Upper lobe of left lung (tissue), 6 donors: ENCODE measurements at regions not wholly inside any gene's neighbourhood (a gene's known extent, or its start where the extent isn't known, plus 50 kb on each side); places are given as distances from the start of the nearest gene placed in this dataset.
A peak's percentile ranks its signal among the peaks of the same experiment; 100 is the strongest.

ENCODE experiments used
- ATAC-seq, 2 donors: fragments of 200-7000 bp; cut with Tn5 transposase; one replicate each; pipeline ENCODE4 v1.9.1; 2022; ENCODE audit warnings: mild to moderate bottlenecking in 2 of 2, moderate library complexity in 2 of 2; ENCODE audit not compliant: low FRiP score in 2 of 2
- DNase-seq, 2 donors: peaks; one replicate each; pipeline ENCODE4 v3.0.0-alpha.2; 2019 to 2020
- H3K27ac ChIP-seq, 4 donors: fragments of 200-600 bp; sonication (generic); one replicate each; pipeline ENCODE4 v1.5.1; 2016 to 2019
- H3K27me3 ChIP-seq, 4 donors: fragments of 200-600 bp; sonication (generic); one replicate each; pipeline ENCODE4 v1.5.1; 2017 to 2019
- H3K36me3 ChIP-seq, 4 donors: fragments of 200-600 bp; sonication (generic); one replicate each; pipeline ENCODE4 v1.5.1; 2016 to 2019
- H3K4me1 ChIP-seq, 4 donors: fragments of 200-600 bp; sonication (generic); one replicate each; pipeline ENCODE4 v1.5.1; 2018 to 2019
- H3K4me3 ChIP-seq, 4 donors: fragments of 200-600 bp; sonication (generic); one replicate each; pipeline ENCODE4 v1.5.1; 2017 to 2019; ENCODE audit warnings: mild to moderate bottlenecking in 2 of 4, moderate library complexity in 1 of 4
- H3K9me3 ChIP-seq, 4 donors: fragments of 200-600 bp; sonication (generic); one replicate each; pipeline ENCODE4 v1.5.1; 2018 to 2019
- EP300 ChIP-seq, 4 donors: sonication (generic); formaldehyde crosslinking; IDR thresholded peaks; one replicate each; pipeline ENCODE4 v1.5.1; 2017; ENCODE audit warnings: antibody characterized with exemption in 4 of 4, control low read depth in 2 of 4
- POLR2A ChIP-seq, 4 donors: fragments of 450-650 bp; IDR thresholded peaks; one replicate each; pipeline ENCODE4 v1.5.1; 2016 to 2017; ENCODE audit warnings: antibody characterized with exemption in 4 of 4, mild to moderate bottlenecking in 2 of 4
- POLR2AphosphoS5 ChIP-seq, 2 donors: sonication (generic); formaldehyde crosslinking; IDR thresholded peaks; one replicate each; pipeline ENCODE4 v1.5.1; 2017; ENCODE audit warnings: antibody characterized with exemption in 2 of 2
- WGBS, 2 donors: methylation state at CpG; one replicate each; pipeline ENCODE4 v1.1.5; 2017 to 2018; 5-methylcytosine and 5-hydroxymethylcytosine counted together
- TF ChIP-seq, protein P1 (sequence below), 6 experiments: fragments of 450-650 bp in 4 of 6; fragments of 200-600 bp in 2 of 6; sonication (generic) in 2 of 6; IDR thresholded peaks; one replicate each; pipeline ENCODE4 v1.5.1; 2016 to 2019; ENCODE audit warnings: antibody characterized with exemption in 6 of 6
- donor health status: DM: no; HTN: no; CAD: no; lungs with moderate emphysema.
- donor health status: DM: no; HTN: yes; CAD: no; lungs with severe emphysema.

DNA sequence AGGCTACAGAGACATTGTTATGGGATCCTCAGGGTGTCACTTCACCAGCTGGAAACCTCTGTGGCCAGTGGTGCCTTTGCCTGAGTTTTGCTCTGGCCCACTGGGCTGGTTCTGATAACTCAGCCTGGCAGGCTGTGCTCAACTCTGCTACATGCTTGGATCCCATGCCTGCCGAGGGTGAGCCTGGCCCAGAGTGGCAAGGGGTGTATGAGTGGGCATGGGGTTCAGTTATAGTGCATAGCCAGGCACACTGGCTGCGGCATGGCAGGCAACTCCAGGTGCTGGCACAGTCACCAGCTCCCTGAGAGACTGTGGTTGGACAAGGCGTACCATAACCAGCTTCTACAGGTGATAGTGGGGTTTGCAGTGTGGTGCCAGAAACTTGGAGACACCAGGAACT lies 107.0 kb upstream of the PCDH15 start:
- Histone ChIP-seq H3K27ac (no peak overlapping the region), H3K4me1 (no peaks in the 10 kb centered on the region), H3K4me3 (no peak overlapping the region), H3K36me3 (no peaks in the 10 kb centered on the region), H3K9me3 (peaks cover 0 to 6% (median 0%) of the 10 kb centered on the region in 4 donors), H3K27me3 (no peaks in the 10 kb centered on the region)
- WGBS, 2 donors: 81 to 85% methylated on average over 2 to 3 of the region's 3 CpGs
- peak in 1 of 2 donors; percentile 13 for DNase-seq
- TF ChIP-seq, protein P1, sequence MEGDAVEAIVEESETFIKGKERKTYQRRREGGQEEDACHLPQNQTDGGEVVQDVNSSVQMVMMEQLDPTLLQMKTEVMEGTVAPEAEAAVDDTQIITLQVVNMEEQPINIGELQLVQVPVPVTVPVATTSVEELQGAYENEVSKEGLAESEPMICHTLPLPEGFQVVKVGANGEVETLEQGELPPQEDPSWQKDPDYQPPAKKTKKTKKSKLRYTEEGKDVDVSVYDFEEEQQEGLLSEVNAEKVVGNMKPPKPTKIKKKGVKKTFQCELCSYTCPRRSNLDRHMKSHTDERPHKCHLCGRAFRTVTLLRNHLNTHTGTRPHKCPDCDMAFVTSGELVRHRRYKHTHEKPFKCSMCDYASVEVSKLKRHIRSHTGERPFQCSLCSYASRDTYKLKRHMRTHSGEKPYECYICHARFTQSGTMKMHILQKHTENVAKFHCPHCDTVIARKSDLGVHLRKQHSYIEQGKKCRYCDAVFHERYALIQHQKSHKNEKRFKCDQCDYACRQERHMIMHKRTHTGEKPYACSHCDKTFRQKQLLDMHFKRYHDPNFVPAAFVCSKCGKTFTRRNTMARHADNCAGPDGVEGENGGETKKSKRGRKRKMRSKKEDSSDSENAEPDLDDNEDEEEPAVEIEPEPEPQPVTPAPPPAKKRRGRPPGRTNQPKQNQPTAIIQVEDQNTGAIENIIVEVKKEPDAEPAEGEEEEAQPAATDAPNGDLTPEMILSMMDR (IDR thresholded peaks at IDR 0.05): no peak
- TF ChIP-seq POLR2AphosphoS5 (IDR thresholded peaks at IDR 0.05): no peak
- no peak for ATAC-seq

DNA sequence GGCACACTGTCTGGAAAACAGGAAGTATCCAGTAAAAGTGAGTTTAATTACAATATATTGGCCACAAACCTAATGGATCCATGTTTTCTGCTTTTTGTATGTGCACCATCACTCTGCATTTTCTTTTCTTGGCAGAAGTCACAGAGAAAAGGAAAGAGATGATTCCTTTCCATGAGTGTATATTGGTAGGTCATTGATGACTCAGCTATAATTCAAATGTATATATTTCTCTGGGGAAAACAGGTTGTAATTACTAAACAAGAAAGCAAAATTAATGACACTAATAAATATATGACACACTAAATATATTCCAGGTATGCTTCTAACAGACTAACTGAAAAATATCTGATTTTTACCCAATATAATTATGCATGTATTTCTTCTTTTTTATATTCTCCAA lies 105.9 kb upstream of the PCDH15 start:
- DNase-seq (no peak), ATAC-seq (no peak)
- no peak overlapping the region for H3K27ac ChIP-seq
- no peaks in the 10 kb centered on the region for H3K27me3 ChIP-seq
- H3K4me1 ChIP-seq: no peaks in the 10 kb centered on the region
- H3K4me3 ChIP-seq: no peak overlapping the region
- no peaks in the 10 kb centered on the region for H3K9me3 ChIP-seq
- no peak for TF ChIP-seq POLR2AphosphoS5 (IDR thresholded peaks at IDR 0.05)
- no peak for TF ChIP-seq EP300 (IDR thresholded peaks at IDR 0.05)
- TF ChIP-seq POLR2A (IDR thresholded peaks at IDR 0.05): no peak
- TF ChIP-seq, protein P1 (IDR thresholded peaks at IDR 0.05): no peak
- no peaks in the 10 kb centered on the region for H3K36me3 ChIP-seq

DNA sequence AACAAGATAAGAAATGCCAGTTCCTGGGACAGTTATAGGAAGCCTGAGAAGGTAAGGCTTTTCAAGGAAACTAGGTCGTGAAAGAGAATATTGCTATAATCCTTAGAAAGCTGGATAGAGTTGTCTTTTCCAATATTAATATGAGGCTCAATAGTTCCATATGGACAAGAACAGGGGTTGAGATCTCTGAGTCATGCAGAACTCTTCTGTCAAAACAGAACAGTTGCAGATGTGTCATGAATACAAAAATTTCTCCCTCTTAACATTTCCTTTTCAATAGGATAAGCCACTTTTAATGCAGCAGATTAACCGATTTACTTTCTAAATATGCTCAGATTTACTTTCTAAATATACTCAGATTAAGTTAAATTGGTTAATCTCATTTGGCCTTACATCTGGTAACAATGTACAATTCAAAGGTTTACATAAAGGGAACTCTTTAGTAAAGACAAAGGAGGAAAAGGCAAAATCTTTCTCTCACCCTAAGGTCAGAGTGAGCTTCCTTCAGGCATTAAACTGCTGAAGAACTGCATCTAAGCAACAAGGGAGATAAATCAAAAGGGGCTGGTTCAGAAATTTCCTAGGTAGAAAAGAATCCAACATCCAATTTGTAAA lies 104.7 kb upstream of the PCDH15 start:
- H3K27me3 ChIP-seq: no peaks in the 10 kb centered on the region
- H3K9me3 ChIP-seq: no peaks in the 10 kb centered on the region
- no peaks in the 10 kb centered on the region for H3K36me3 ChIP-seq
- H3K27ac ChIP-seq: no peak overlapping the region
- H3K4me3 ChIP-seq: no peak overlapping the region
- ATAC-seq (no peak), DNase-seq (no peak)
- 72 to 76% methylated on average over 2 of the region's 2 CpGs for WGBS, 2 donors
- TF ChIP-seq POLR2A (IDR thresholded peaks at IDR 0.05) (no peak), EP300 (IDR thresholded peaks at IDR 0.05) (no peak), POLR2AphosphoS5 (IDR thresholded peaks at IDR 0.05) (no peak)
- TF ChIP-seq, protein P1 (IDR thresholded peaks at IDR 0.05): no peak
- H3K4me1 ChIP-seq: no peaks in the 10 kb centered on the region

DNA sequence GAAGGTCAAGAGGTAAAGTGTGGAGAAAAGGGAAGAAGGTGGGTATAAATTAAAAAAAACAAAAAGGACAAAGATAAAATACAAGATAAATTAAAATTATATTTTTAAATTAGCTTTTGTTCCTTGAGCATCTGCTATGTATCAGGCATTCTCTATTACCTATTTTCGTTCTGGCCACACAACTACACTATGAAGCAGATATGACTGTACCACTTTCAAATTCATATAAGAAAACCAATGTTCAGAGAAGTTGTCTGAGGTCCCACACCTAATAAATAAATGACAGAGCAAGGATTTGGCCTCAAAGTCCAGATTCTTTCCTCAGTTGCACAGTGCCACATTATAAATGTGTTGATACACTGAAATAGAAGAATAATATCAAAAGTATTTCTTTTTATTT lies 103.8 kb upstream of the PCDH15 start:
- Histone ChIP-seq H3K9me3 (no peaks in the 10 kb centered on the region), H3K4me3 (no peak overlapping the region), H3K27ac (no peak overlapping the region), H3K27me3 (no peaks in the 10 kb centered on the region), H3K4me1 (no peaks in the 10 kb centered on the region), H3K36me3 (no peaks in the 10 kb centered on the region)
- no peak for DNase-seq
- 59 to 60% methylated on average over 1 of the region's 1 CpG for WGBS, 2 donors
- TF ChIP-seq, protein P1 (IDR thresholded peaks at IDR 0.05): no peak
- TF ChIP-seq EP300 (IDR thresholded peaks at IDR 0.05) (no peak), POLR2A (IDR thresholded peaks at IDR 0.05) (no peak), POLR2AphosphoS5 (IDR thresholded peaks at IDR 0.05) (no peak)
- ATAC-seq: no peak

DNA sequence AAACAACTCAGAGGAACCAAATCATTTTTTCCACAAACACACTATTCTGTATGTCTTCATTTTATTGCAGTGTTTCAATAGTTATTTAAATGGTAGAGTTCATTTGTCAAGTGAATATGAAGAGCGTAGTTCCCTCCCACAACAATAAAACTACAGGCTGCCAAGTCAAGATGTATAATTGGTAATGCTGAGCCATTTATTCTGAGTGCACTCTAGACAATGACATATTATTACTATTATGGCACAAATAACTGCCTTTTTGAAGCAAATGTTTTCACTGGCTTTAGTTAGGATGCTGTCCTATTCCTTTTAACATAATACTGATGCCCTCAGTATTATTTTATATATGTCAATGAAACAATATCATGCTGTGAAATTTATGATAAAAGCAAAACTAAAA lies 102.7 kb upstream of the PCDH15 start:
- TF ChIP-seq EP300 (IDR thresholded peaks at IDR 0.05) (no peak), POLR2AphosphoS5 (IDR thresholded peaks at IDR 0.05) (no peak), POLR2A (IDR thresholded peaks at IDR 0.05) (no peak)
- TF ChIP-seq, protein P1 (IDR thresholded peaks at IDR 0.05): no peak
- Histone ChIP-seq H3K4me3 (no peak overlapping the region), H3K27me3 (no peaks in the 10 kb centered on the region), H3K4me1 (no peaks in the 10 kb centered on the region), H3K9me3 (no peaks in the 10 kb centered on the region), H3K27ac (no peak overlapping the region), H3K36me3 (no peaks in the 10 kb centered on the region)
- ATAC-seq: no peak
- DNase-seq: no peak
- WGBS, 2 donors: 84 to 94% methylated on average over 1 of the region's 1 CpG
